NCI-H526 (cell line): ENCODE measurements at regions not wholly inside any gene's neighbourhood (a gene's known extent, or its start where the extent isn't known, plus 50 kb on each side); places are given as distances from the start of the nearest gene placed in this dataset.

Experiments used
- DNase-seq, 2 experiments: peaks; one replicate each; lab custom pipeline; 2025; lab: John Stamatoyannopoulos, UW

GRCh38 chr14:104370256-104370870 is 209.2 kb upstream of the C14orf180 start:
- peak; percentile 43 to 82 for DNase-seq

DNA sequence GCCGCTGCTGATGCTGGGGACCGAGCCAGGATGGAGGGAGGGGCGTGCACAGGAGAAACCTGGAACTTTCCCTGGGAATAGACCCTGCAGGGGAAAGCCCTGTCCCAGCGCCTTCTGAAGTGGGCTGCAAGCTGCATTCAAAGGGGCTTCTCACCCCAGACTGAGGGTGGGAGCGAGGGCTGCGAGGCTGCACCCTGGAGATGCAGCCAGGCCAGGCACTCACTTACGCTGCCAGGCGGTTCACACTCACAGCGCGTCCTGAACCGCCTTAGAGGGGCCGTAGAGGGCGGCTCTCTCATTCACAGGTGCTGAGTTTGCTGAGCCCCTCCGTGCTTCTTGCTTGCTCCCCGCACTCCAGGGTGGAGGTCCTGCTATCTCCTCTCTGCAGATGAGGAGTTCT is 208.5 kb upstream of the C14orf180 start:
- DNase-seq = no peak

- DNase-seq = no peak
Observed at GRCh38 chr14:104371917-104372316, 207.6 kb upstream of the C14orf180 start.

GRCh38 chr14:104372390-104373054 is 207.0 kb upstream of the C14orf180 start:
- DNase-seq = no peak

DNA sequence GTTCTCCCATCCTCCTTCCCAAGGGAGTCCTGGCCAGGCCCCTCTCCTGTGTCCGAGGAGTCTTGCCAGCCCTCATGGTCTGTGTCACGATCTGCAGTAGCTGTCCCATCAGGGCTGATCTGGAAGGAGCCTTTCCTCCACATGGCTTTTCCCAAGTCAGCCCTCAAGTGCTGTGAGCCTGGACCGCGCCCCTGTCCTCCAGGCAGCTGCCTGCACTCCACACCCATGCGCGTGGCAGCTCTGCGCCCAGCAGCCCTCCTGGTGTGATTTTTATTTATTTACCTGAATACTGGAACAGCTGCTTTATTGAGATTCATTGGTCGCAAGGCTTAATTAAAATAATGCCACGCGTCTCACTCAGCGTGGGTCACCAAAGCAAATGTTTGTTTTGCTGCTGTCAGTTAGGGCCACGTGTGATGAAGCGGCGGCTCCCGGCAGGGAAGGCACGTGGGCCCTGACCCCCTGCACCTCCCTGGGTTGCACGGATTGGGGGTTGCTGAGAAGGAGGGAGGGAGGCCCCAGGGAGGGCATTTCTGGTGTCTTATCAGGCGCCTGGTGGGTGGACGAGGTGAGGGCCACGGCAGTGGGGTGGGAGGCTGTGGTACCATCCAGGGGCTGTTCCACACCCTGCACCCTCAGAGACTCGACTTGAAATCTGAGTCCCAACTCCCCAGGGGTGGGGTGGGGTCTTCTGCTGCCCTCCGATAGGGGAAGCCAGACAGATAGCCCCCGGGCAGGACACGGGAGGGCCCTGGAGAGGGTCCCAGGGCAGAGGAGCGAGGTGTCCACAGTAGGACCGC is 206.3 kb upstream of the C14orf180 start:
- DNase-seq = peak in 1 of 2 experiments; percentile 28

GRCh38 chr14:104373855-104374717 is 205.5 kb upstream of the C14orf180 start:
- DNase-seq = no peak

DNA sequence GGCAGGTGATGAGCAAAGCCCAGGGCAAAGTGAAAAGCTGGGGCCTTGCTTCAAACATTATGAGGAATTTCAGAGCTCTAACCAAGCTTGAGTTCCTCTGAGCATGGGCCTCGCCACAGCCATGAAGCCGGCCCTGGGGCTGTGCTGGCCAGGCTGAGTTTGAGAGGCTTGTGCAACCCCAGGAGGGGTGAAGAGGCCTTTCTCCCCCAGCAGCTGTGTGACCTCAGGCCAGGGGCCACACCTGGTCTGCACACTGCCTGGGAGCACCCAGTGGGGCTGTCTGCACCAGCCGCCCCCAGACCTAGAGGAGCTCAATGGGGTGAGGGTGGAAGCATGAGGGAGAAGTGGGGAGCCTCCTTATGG is 204.9 kb upstream of the C14orf180 start:
- DNase-seq = no peak

GRCh38 chr14:104375551-104376201 is 203.9 kb upstream of the C14orf180 start:
- DNase-seq = no peak

DNA sequence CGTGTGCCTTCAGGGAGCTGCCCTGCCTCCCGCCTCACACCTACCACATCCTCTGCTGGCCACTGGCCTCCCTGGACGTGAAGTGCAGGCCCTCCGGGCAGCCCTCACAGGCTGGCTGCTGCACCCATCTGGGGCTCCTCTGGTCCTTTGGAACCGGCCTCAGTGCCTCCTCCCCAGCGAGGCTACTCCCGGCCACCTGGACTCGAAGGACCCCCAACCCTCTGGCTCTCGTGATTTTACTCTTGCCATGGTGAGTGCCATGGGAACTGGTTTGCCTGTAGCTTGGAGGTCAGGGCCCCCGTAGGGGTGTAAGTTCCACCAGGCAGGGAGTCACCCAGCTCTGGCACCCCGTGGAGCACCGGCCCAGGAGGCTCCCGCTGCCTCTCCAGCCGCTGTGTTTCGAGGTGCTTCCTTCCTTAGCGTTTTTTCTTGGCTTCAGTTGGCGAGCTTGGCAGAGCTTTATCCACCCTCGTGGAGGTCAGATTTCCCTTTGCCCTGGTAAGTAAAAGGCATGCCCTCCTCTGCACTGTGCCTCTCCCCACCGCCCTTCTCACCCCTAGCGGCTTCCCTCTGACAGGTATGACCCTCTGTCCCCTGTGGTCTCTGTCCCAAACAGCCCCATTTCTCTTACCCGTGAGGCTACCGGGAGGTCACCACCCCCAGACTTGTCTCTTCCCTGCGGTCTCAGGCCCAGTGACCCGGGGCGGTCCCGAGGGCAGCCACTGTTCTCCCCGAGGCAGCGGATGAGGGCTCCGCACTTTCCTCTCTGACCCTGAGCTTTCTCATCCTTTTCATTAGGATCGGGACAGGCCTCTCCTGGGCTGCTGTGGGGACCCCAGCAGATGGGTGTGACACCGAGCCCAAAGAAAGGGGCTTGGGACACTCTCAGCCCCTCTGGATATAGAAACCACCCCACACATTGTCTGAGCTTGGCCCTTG is 203.1 kb upstream of the C14orf180 start:
- no peak for DNase-seq

- no peak for DNase-seq
Observed at GRCh38 chr14:104377256-104377655, 202.3 kb upstream of the C14orf180 start.

GRCh38 chr14:104378698-104379113 is 200.9 kb upstream of the C14orf180 start:
- DNase-seq = no peak

DNA sequence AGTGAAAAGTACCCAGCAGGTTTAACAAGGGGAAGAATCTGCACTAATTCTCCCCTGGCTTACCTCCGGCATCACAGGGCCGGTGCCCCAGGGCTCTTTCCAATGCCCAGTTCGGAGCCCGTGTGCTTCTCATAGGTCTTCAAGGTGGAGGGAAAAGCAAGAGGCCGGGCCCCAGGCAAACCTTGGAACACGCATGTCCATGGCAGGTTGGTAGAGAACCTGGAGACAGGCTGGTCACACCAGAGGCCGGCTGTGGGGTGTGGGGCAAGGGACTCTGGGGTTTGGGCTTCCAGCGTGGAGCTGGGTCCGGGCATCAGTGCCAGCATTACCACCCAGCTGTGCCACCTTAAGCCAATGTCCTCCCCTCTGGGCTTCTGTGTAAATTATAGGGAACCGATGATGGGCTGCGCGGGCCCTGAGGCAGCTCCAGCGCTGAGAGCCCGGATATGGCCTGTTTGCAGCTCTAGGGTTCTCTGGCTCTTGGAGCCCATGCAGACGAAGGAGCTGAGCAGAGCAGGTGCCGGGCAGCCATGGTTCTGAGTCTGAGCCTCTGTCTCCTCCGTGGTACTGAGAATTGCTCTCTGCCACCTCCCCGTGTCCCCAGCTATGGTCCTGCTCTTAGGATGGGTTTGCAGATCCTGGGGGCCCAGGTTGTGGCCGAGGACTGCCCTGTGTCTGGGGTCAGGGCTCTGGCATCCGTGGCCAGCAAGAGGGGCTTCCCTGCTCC is 197.0 kb upstream of the C14orf180 start:
- no peak for DNase-seq

DNA sequence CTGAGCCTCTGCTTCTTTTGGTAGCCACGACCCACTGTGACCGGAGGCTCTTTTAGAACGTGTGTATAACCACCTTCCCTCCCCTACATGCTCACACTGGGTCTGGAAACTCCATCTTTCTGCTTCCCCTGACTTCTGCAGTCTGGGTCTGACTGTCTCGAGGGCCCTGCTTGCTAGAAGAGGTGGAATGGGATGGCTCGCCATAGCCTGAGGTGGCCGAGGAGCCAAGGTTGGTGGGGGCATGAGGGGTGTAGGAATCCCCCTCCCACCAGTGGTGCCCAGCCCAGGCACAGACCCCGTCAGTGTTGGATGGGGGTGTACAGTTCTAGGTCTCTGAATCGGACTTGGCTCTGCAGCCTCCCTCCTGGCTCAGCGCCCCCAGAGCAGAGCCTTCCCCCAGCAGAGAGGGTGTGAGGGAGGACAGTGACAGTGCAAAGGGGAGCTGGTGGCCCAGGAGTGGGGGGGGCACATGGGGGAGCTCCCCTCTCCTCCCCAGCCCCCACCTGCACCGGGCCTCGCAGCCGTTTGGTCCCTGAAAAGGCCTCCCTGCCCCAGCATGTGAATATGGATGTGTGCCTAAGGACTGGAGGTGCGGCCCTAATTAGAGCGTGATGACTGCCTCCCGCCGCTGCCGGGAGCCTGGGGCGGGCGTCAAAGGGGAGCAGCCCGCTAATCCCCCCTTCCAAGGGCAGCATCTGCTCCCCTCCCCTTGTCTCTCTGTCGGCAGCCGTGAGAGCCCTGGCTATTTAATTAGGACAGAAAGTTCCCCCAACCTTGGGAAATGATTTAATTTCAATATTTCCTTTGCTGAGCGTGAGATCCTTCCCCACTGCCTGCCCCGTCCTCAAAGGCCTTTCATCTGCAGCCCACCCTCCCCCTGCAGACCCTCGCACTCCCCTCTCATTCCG is 196.2 kb upstream of the C14orf180 start:
- DNase-seq = no peak

GRCh38 chr14:104383996-104384775 is 195.4 kb upstream of the C14orf180 start:
- DNase-seq = no peak

GRCh38 chr14:104384776-104385071 is 194.8 kb upstream of the C14orf180 start:
- no peak for DNase-seq

- no peak for DNase-seq
Observed at GRCh38 chr14:104385111-104385510, 194.5 kb upstream of the C14orf180 start.

GRCh38 chr14:104385531-104386101 is 193.9 kb upstream of the C14orf180 start:
- DNase-seq = no peak
